Uterus (tissue), 2 donors: ENCODE measurements at regions not wholly inside any gene's neighbourhood (a gene's known extent, or its start where the extent isn't known, plus 50 kb on each side); places are given as distances from the start of the nearest gene placed in this dataset.

ENCODE experiments used
- CTCF ChIP-seq, 4 experiments: fragments of 200-600 bp in 2 of 4; fragments of 450-650 bp in 2 of 4; sonication (generic) in 2 of 4; IDR thresholded peaks; one replicate each; pipeline ENCODE4 v1.5.1; 2016 to 2019; ENCODE audit warnings: antibody characterized with exemption in 4 of 4, mild to moderate bottlenecking in 2 of 4, moderate library complexity in 1 of 4
- POLR2A ChIP-seq, 2 donors: fragments of 450-650 bp; IDR thresholded peaks; one replicate each; pipeline ENCODE4 v1.6.1; 2016; ENCODE audit warnings: antibody characterized with exemption in 2 of 2, mild to moderate bottlenecking in 1 of 2, moderate library complexity in 1 of 2

GRCh38 chr13:39930060-39930459, 274.6 kb downstream of the COG6 start:
- no peak for TF ChIP-seq CTCF (IDR thresholded peaks at IDR 0.05)
- TF ChIP-seq POLR2A (IDR thresholded peaks at IDR 0.05), result no peak
